ENCODE measurements at regions not wholly inside any gene's neighbourhood (a gene's known extent, or its start where the extent isn't known, plus 50 kb on each side); places are given as distances from the start of the nearest gene placed in this dataset.

GRCh38 chr4:57369446-57369845, 259.3 kb upstream of the IGFBP7 start:
- no peak for TF ChIP-seq ESRRA (CRISPR knock-in tag; IDR thresholded peaks at IDR 0.05; ENCODE audit: low read depth)
- TF ChIP-seq ZNF556 (CRISPR knock-in tag; IDR thresholded peaks at IDR 0.05; ENCODE audit: borderline replicate concordance), result no peak
- TF ChIP-seq EHMT2 (IDR thresholded peaks at IDR 0.05; ENCODE audit: borderline replicate concordance, low read depth, low read length), result no peak
- no peak for TF ChIP-seq HNRNPL (IDR thresholded peaks at IDR 0.05; ENCODE audit: low read depth, low read length)
- TF ChIP-seq ZNF101 (CRISPR knock-in tag; IDR thresholded peaks at IDR 0.05; ENCODE audit: borderline replicate concordance, low read depth), result no peak
- no peak for TF ChIP-seq AFF4 (CRISPR knock-in tag; IDR thresholded peaks at IDR 0.05)
- TF ChIP-seq SRSF9 (IDR thresholded peaks at IDR 0.05; ENCODE audit: borderline replicate concordance, insufficient read depth, low read depth, low read length, poor library complexity, severe bottlenecking), result no peak
- TF ChIP-seq FOSL1 (CRISPR knock-in tag; IDR thresholded peaks at IDR 0.05; ENCODE audit: borderline replicate concordance), result no peak
- TF ChIP-seq TBP (CRISPR knock-in tag; IDR thresholded peaks at IDR 0.05), result no peak

Measured in HepG2 (cell line).